ENCODE measurements at regions not wholly inside any gene's neighbourhood (a gene's known extent, or its start where the extent isn't known, plus 50 kb on each side); places are given as distances from the start of the nearest gene placed in this dataset.

GRCh38 chrX:88586317-88586716, 160.7 kb upstream of the CPXCR1 start:
- Histone ChIP-seq H3K4me1 (replicated peaks in 1 of 2; ENCODE audit: control insufficient read depth in 2 of 2, insufficient read depth in 2 of 2, low read length in 2 of 2) (no peaks in the 10 kb centered on the region), H3K4me2 (ENCODE audit: insufficient read depth, low read length) (no peak overlapping the region), H4K20me1 (replicated peaks; ENCODE audit: control insufficient read depth, insufficient read depth, low read length) (no peaks in the 10 kb centered on the region), H3K36me3 (ENCODE audit: control insufficient read depth, insufficient read depth, low read length) (no peaks in the 10 kb centered on the region), H3K27me3 (ENCODE audit: control insufficient read depth in 2 of 2, insufficient read depth in 2 of 2, low read length in 2 of 2) (no peaks in the 10 kb centered on the region), H3K9me3 (replicated peaks; ENCODE audit: control insufficient read depth, insufficient read depth, low read depth, low read length) (0 out of 2 replicates have a peak, but pooled peaks cover 2% of the 10 kb centered on the region), H3K79me2 (ENCODE audit: control insufficient read depth, insufficient read depth, low read length) (no peaks in the 10 kb centered on the region), H3K9ac (ENCODE audit: insufficient read depth in 1 of 2, low read depth in 2 of 2, low read length in 2 of 2) (no peak overlapping the region), H3K27ac (ENCODE audit: extremely low read depth, low read depth, low read length) (no peak overlapping the region), H2AFZ (ENCODE audit: low read depth, low read length) (no peak overlapping the region), H3K4me3 (no peak overlapping the region), H3K9me1 (ENCODE audit: control insufficient read depth, insufficient read depth, low read length) (no peaks in the 10 kb centered on the region)
- POLR2A ChIA-PET: no interaction called here
- intact Hi-C loops (cut with micrococcal nuclease) (no loop called here), in situ Hi-C loops (cut with MboI) (no loop called here)
- DNase-seq (ENCODE audit: extremely low read depth in 1 of 4, low spot score in 3 of 4) (no peak), ATAC-seq (no peak), FAIRE-seq (no peak)
- no TSS peak for BruUV-seq (replicated peaks)
- CTCF ChIA-PET (ENCODE audit: low intra/inter-chr PET ratio): no interaction called here
- TF ChIP-seq ZNF174 (CRISPR knock-in tag; IDR thresholded peaks at IDR 0.05) (no peak), ASH1L (IDR thresholded peaks at IDR 0.05; ENCODE audit: borderline replicate concordance, low read depth, partially characterized antibody) (no peak), MCM7 (IDR thresholded peaks at IDR 0.05) (no peak), ZBTB49 (CRISPR knock-in tag; IDR thresholded peaks at IDR 0.05; ENCODE audit: borderline replicate concordance) (no peak), ZFP91 (CRISPR knock-in tag; IDR thresholded peaks at IDR 0.05) (no peak), PCBP1 (IDR thresholded peaks at IDR 0.05; ENCODE audit: low read depth, low read length, poor library complexity, severe bottlenecking) (no peak), PATZ1 (CRISPR knock-in tag; IDR thresholded peaks at IDR 0.05; ENCODE audit: borderline replicate concordance) (no peak), ZNF184 (CRISPR knock-in tag; IDR thresholded peaks at IDR 0.05) (no peak), CBX1 (IDR thresholded peaks at IDR 0.05; ENCODE audit: low read depth) (no peak), ARID3B (CRISPR knock-in tag; IDR thresholded peaks at IDR 0.05; ENCODE audit: borderline replicate concordance) (no peak), ZFPM2 (CRISPR knock-in tag; IDR thresholded peaks at IDR 0.05) (no peak), ZNF398 (CRISPR knock-in tag; IDR thresholded peaks at IDR 0.05) (no peak), KLF6 (CRISPR knock-in tag; IDR thresholded peaks at IDR 0.05; ENCODE audit: borderline replicate concordance) (no peak)
